SH-SY5Y (cell line): ENCODE measurements at regions not wholly inside any gene's neighbourhood (a gene's known extent, or its start where the extent isn't known, plus 50 kb on each side); places are given as distances from the start of the nearest gene placed in this dataset.

Experiments
- GATA2 ChIP-seq: IDR thresholded peaks from 2 replicates; pipeline ENCODE4 v1.6.1; 2011; ENCODE audit warnings: mild to moderate bottlenecking, low read depth, low read length
- GATA3 ChIP-seq: IDR thresholded peaks from 2 replicates; pipeline ENCODE4 v1.6.1; 2011; ENCODE audit warnings: low read depth, mild to moderate bottlenecking, low read length, moderate library complexity

DNA sequence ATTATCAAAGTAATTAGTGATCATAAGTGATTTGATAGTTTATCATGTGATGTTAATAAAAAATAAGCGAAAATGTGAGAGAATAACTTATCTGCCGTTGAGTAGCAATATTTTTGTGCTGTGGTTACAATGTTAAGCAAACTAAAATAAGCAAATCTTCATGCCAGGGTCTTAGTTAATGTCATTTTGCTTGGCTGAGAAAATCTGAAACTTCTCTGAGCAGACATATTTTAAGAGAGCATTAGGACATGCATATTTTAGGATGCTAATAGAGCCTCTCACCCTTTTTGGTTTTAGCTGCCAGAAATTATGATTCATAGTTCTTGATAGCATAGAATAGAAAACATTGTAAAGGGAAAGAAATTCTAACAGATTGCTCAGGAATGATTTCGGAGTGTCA, 233.5 kb upstream of the ZEB2 start:
- TF ChIP-seq GATA3 (no peak), GATA2 (no peak)

DNA sequence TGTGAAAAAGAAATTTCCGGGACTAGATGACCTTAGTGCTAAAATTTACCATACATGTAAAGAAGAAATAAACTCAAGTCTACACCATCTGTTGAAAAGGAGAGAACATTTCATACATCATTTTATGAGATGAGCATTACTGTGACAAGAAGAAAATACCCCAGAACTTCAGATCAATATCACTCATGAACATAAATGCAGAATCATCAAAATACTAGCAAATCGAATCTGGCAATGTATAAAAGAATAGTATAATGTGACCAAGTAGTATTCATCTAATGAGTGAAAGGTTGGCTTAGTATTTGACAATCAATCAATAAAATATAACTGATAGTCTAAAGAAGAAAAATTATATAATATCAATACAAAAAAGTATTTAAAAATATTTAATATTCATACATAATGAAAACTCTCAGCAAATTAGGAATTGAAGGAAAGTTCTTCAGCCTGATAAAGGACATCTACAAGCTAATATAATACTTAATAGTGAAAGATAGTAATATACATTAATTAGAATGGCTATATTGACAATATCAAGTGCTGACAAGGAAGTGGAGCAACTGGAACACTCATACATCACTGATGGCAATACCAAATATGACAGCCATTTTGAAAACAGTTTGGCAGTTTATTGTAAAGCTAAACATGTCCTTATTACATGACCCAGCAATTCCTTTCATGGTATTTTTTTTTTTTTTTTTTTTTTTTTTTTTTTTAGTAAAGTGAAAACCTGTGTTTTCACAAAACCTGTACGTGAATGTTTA, 231.4 kb upstream of the ZEB2 start:
- no peak for TF ChIP-seq GATA2
- TF ChIP-seq GATA3: no peak

DNA sequence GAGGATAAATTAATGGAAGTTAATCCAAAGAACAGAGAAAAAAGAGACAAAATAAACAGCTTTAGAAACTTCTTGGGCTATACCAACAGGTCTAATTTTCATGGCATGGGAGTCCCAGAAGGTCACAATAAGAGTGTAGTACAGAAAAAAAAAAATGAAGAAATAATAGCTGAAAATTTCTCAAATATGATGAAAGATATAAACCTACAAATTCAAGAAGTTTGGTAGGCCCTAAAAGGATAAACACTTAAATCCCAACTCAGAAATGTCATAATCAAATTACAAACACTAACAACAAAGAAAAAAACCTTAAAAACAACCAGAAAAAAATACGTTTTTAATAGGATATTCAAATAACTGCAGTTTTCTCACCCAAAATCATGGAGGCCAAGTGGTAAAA, 229.3 kb upstream of the ZEB2 start:
- TF ChIP-seq GATA2 (no peak), GATA3 (no peak)

DNA sequence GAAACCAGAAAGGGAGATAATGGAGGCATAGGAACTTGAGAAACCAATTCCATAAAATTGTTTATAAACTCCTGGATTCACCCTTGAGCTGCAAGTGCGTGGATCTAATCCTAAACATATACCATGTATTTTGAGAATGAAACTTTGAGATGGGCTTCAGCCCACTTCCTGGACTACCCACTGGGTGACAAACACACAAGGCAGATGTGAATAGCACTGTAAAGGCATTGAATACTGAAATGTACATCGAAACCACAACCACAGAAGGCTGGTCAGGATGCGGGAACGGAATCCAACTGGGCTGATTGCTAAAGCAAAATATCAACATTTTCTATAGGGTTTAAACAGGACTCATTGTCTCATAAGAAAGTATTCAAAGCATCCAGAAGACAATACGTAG, 228.5 kb upstream of the ZEB2 start:
- TF ChIP-seq GATA2 (no peak), GATA3 (no peak)

DNA sequence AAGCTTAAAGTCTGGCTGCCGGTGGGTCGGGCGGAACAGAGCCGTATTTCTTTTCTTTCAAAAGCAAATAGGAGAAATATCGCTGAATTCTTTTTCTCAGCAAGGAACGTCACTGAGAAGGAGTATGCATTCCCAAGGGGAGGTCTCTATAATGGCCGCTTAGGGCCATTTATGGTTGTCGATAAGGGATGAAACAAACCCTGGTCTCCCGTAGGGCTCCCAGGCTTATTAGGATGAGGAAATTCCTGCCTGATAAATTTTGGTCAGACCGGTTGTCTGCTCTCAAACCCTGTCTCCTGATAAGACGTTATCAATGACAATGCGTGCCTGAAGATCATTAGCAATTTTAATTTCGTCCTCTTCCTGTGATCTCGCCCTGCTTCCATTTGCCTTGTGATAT, 227.7 kb upstream of the ZEB2 start:
- no peak for TF ChIP-seq GATA3
- TF ChIP-seq GATA2: no peak

DNA sequence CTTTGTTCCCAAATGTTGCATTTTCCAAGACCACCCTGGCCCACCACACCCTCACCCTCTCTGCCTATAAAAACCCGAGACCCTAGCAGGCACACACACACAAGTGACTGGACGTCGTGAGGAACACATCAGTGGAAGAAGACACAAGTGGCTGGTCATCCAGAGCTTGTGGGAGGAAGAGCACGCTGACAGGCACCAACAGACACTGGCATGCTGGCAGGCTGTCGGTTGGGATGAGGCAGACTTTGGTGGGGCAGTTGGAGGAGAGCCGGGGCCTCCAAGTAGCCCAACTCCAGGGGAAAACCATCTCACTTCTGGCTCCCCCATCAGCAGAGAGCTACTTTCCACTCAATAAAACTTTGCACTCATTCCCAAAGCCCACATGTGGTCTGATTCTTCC, 225.5 kb upstream of the ZEB2 start:
- TF ChIP-seq GATA3: no peak
- no peak for TF ChIP-seq GATA2

DNA sequence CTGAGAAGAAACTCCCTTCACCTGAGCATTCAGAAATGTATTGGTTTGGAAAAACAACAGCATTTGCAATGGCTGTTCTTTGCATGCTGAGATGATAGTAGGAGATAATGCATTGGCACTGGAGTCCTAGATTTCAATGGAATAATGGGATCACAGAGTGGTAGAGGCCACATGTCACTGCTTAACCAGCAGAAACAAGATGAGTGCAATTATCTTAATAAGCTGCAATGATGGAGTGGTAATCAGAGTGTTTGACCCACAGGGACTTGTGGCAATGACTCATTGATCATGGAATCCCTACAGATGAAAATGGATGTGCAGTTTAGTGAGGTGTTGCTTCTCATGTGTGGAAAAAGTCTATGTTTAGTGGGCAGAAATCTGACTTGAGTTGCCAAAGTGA, 218.8 kb upstream of the ZEB2 start:
- TF ChIP-seq GATA2: no peak
- TF ChIP-seq GATA3: no peak

DNA sequence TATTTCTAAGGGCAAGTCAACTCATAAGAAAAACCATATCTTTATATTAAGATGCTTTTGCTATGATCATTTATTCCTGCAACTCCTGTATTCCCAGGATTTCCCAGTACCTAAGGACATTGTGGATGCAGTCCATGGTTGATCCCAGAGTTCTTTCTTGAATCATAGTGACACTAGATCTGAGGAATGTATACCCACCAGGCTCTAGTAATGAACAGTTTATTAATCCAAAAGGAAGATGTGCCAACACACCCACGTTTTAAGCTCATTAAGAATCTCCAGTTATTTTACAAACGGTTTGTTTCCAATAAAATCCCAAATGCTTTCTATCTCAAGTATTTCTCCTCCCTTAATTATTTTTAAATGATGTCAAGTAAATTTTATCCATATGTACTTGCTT, 210.8 kb upstream of the ZEB2 start:
- TF ChIP-seq GATA2: no peak
- no peak for TF ChIP-seq GATA3

DNA sequence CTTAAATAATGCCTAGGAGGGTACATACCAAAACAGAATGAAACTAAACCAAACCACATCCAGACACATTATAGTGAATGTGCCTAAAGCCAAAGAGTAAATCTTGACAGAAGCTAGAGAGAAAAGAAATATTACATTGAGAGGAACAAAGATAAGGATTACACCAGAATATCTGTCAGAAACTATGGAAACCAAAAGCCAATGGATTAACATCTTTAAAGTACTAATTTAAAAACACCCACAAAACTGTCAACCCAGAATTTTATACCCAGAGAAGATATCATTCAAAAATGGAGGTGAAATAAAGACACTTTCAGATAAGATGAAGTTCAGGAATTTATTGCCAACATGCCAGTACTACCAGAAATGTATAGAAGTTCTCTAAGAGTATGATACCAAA, 198.5 kb upstream of the ZEB2 start:
- TF ChIP-seq GATA3: no peak
- TF ChIP-seq GATA2: no peak

DNA sequence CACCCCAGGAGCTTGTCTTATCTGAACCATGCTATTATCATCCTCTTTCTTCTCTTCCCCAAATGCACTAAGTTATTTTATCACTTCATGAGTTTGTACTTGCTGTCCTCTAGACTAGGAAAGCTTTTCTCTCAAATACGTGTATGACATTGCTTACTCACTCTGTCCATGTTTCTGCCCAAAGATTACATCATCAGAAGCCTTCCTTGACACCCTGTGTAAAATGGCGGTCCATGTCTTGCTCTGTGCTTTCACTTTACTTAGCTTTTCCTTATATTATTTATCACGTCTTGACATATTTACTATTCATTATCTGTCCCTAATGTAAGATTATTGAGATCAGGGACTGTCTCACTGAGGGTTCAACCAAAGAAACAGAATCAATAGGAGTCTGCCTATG, 196.1 kb upstream of the ZEB2 start:
- TF ChIP-seq GATA3: no peak
- TF ChIP-seq GATA2: no peak

DNA sequence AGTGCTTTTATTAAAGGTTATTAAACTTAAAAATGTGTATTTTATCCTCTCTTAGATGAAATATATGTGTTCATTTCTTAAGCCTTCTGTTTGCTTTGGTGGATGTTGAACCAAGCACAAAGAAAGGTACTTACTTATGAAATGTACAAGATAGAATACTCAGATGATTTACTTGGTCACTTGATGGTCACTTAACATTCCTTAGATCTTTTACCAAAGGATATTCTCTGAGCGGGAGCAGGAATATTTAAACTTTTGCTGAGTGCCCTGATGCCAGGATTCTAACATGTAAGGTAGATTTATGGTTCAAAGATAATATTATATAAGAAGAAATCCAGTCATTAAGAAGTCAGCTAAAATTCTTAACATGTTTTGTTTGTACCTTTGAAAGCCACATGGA, 193.5 kb upstream of the ZEB2 start:
- no peak for TF ChIP-seq GATA3
- no peak for TF ChIP-seq GATA2

DNA sequence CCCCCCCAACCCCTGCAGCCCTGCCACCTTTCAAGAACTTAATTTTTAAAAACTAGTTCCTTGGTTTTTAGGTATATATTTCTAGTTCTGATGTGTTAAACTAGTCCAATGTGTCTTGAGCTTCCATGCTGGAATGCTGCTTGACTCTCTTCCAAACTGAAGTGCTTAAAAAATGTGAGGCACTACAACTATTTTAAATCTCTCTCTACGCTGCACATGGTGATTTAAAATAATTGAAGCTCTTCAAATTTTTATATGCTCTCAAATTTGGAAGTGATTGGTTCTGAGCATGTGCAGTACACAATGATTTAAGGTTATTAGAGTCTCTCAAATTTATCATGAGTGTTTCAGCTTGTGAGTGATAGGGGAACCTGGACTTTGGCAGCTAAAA, 192.6 kb upstream of the ZEB2 start:
- TF ChIP-seq GATA2 (no peak), GATA3 (no peak)

DNA sequence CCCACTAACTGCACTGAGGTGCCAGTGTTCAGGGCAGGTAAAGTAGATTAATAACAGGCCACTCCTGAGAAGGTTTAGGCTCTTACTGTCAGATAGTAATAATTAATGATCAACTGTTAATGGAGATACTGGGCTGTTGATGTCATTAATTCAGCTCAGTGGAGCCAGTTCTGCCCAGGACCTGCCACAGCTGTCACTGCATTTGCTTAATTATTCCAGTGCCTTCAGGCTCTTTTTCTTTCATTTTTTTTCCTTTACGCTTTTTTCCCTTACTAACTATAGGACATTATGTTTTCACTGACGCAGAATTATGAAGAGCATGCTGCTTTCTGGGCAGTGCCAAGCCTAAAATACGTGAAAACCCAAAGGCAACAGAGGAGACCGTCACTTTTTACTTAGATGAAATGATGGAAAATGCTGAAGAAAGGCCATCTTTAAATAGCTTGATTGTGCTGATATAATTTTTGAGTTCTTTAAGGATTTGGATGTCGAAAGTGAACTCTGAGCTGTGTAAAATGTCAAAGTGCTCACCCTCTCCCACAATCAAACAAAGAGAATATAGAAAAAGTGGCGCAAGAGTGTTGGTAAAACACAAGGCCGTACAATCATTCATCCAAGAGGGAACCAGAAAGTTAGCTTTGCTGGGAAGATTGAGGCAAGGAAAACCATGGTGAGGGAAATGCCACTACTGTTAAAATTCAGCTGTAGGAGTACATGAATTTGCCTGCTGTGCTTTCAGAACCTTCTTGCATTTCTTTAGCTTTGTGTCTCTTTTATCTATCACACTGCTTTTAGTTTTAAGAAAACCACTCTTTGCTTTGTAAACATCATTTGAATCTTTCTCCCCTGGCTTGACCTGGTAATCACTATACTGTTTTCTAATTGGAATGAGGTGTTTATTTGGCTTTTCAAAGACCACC, 192.0 kb upstream of the ZEB2 start:
- TF ChIP-seq GATA3 (0 out of 2 replicates have a peak, but pooled peaks have one; percentile 11), GATA2 (no peak)

DNA sequence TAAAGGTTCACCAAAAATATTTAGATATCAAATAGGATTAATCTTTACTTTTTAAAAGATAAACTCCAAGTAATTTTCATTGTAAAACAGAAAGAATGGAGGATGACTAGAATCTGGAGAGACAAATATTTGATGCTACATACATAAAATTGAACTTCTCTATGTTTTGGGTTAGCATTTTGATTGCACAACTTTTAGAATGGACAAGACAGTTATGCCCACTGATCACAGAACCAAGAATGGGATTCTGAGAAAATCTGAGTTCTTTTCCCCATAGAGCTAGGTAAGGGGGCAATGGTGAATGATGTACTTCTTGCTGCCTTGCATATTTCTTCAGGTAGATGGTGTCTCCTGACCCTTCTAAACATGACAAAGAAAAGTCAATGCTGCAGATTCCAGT, 191.2 kb upstream of the ZEB2 start:
- TF ChIP-seq GATA3: no peak
- TF ChIP-seq GATA2: no peak

DNA sequence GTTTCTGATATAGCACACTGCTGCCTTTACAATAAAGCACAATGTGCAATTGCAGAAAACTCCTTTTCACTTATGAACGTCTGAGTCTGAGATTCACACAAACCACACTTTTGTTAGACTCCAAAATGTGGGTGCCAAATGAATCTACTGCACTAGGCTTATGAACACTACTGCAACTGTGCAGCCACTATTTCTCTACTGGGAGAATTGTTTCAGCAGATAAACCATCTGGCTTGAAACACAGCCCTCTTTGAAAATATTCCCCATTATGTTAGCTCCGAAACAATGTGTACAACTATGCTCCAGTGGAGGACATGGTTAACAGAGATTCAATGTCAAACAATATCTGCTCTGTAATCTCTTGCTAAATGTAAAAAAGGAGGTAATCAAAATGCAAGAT, 188.7 kb upstream of the ZEB2 start:
- TF ChIP-seq GATA3 (no peak), GATA2 (no peak)

DNA sequence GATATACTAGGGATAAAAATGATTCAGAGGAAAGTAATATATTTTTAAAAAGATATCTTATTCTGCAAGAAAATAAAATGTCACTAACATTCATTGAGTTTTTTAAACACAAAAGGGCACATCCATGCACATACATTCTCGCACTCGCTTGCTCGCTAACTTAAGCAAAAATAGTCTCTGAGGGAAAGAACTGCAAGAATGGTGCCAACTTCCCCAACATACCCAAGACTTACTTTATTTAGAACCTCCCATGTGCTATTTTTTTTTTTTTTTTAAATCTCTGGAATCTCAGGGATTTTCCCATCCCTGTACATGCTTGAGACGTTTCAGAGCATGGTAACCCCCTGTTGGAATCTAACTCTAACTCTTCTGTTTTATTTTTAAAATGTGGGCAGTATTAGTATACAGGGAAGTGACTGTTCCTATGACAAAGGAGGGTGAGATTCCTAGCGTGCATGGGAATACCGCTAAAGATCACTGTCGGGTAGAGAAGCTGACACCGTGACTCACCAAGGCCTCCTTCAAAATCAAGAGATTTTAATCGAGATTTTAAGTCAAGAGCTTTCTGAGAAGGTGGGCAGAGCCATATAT, 187.9 kb upstream of the ZEB2 start:
- TF ChIP-seq GATA2 (no peak), GATA3 (no peak)
